ENCODE measurements at regions not wholly inside any gene's neighbourhood (a gene's known extent, or its start where the extent isn't known, plus 50 kb on each side); places are given as distances from the start of the nearest gene placed in this dataset.

- no peak for DNase-seq (ENCODE audit: low read depth in 2 of 2)
These were observed 183.1 kb downstream of the GAS1 start for GRCh38 chr9:86764221-86764624.

GRCh38 chr9:86763791-86764190 is 183.5 kb downstream of the GAS1 start:
- no peak for DNase-seq (ENCODE audit: low read depth in 2 of 2)

- DNase-seq (ENCODE audit: low read depth in 2 of 2) = no peak
These were observed 190.0 kb downstream of the GAS1 start for GRCh38 chr9:86757382-86757720.

GRCh38 chr9:86756576-86757381 is 190.5 kb downstream of the GAS1 start:
- DNase-seq (ENCODE audit: low read depth in 2 of 2) = no peak

- no peak for DNase-seq (ENCODE audit: low read depth in 2 of 2)
These were observed 191.8 kb downstream of the GAS1 start for GRCh38 chr9:86755561-86755941.

GRCh38 chr9:86754581-86755560 is 192.4 kb downstream of the GAS1 start:
- no peak for DNase-seq (ENCODE audit: low read depth in 2 of 2)

- DNase-seq (ENCODE audit: low read depth in 2 of 2) = no peak
These were observed 193.5 kb downstream of the GAS1 start for GRCh38 chr9:86753836-86754235.

GRCh38 chr9:86752733-86753132 is 194.6 kb downstream of the GAS1 start:
- no peak for DNase-seq (ENCODE audit: low read depth in 2 of 2)

- DNase-seq (ENCODE audit: low read depth in 2 of 2) = no peak
These were observed 195.3 kb downstream of the GAS1 start for GRCh38 chr9:86751956-86752355.

GRCh38 chr9:86751207-86751606 is 196.1 kb downstream of the GAS1 start:
- DNase-seq (ENCODE audit: low read depth in 2 of 2) = no peak

GRCh38 chr9:86749894-86750255 is 197.4 kb downstream of the GAS1 start:
- no peak for DNase-seq (ENCODE audit: low read depth in 2 of 2)

GRCh38 chr9:86749161-86749893 is 198.0 kb downstream of the GAS1 start:
- DNase-seq (ENCODE audit: low read depth in 2 of 2) = no peak

GRCh38 chr9:86747711-86748110 is 199.6 kb downstream of the GAS1 start:
- DNase-seq (ENCODE audit: low read depth in 2 of 2) = no peak

- DNase-seq (ENCODE audit: low read depth in 2 of 2) = no peak
These were observed 205.7 kb downstream of the GAS1 start for GRCh38 chr9:86741311-86742208.

GRCh38 chr9:86735772-86736458 is 211.4 kb downstream of the GAS1 start:
- DNase-seq (ENCODE audit: low read depth in 2 of 2) = no peak

- no peak for DNase-seq (ENCODE audit: low read depth in 2 of 2)
These were observed 212.5 kb downstream of the GAS1 start for GRCh38 chr9:86734771-86735170.

GRCh38 chr9:86733929-86734328 is 213.4 kb downstream of the GAS1 start:
- no peak for DNase-seq (ENCODE audit: low read depth in 2 of 2)

- DNase-seq (ENCODE audit: low read depth in 2 of 2) = no peak
These were observed 214.7 kb downstream of the GAS1 start for GRCh38 chr9:86732514-86733171.

- DNase-seq (ENCODE audit: low read depth in 2 of 2) = no peak
These were observed 215.7 kb downstream of the GAS1 start for GRCh38 chr9:86731511-86732063.

Data from stimulated activated CD4-positive, alpha-beta T cell treated with anti-CD3 and anti-CD28 coated beads, Interleukin-12 subunit alpha, Interleukin-12 subunit beta, amount 100 ng/mL, for 24 hours (primary cell).